DMS79 treated with DMSO at 0.1 percent for 48 hours (cell line): ENCODE measurements at regions not wholly inside any gene's neighbourhood (a gene's known extent, or its start where the extent isn't known, plus 50 kb on each side); places are given as distances from the start of the nearest gene placed in this dataset.

Experiments
- DNase-seq: peaks from one replicate; lab custom pipeline; 2025; lab: John Stamatoyannopoulos, UW

DNA sequence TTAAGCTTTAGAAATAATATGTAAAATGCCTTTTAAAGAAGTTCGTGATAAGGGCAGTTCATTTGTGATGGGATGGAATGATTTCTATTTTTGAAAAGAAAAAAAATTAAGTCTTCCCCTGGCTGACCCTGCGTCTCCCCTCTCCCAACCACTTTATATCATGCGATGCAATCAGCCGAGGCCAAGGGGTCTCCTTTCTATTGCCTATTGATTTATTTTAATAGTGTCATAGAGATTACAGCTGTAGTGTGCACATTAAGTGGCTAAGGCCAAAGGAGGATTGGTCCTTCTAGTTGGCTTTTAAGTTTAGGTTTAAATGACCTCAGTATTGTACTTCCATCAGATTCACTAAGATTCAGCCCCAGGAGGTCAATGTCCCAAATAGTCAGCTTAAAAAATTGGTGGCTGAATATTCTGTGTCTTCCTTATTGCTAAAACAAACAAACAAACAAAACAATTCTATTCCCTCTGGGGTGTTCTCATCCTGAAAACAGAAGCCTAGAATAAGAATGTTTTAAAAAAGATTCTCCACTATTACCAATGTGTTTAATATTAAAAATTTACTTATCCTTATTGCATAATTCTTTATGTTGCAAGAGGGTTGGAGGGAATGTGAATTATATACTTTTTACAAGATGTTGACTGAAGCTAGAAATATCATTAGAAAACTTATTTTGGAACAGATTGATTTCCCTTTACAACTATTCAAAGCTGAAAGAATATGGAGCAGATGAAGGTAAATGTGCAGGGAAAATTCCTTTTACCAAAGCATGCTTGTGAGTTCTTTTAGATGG is 359.1 kb downstream of the SAMD5 start:
- no peak for DNase-seq

DNA sequence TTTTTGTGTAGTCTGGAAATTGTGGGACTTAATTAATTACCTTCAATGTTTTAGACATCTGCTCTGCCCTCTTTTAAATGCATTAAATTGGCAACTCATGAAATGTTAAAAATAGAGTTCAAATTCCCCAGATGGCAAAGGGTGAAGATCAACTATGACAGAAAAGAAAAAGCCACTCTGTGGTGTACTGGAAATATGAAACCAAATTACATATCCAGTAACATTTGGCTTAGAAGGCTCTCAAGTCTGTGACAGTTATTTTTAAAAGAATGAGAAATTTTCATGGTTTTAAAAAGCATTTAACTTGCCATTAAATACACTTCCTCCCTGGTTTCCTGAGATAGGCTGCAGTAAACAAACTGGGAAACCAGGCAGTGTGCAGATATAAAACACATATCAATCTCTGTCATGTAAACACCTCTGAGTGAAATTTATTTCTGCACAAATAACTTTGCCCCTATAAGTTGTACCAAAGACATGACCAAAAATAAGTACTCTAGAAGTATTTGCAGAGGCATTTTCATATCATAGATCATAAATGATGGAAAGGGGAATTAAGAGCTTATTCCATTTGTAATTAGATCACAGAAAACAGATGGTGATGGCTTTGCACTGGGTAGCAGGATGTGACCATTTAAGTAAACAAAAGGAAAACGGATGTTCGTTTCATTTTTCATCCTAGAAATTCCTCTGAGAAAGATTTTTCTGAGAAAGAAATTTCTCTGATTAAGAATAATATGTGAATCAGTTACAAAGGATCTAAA is 360.1 kb downstream of the SAMD5 start:
- DNase-seq, result no peak

DNA sequence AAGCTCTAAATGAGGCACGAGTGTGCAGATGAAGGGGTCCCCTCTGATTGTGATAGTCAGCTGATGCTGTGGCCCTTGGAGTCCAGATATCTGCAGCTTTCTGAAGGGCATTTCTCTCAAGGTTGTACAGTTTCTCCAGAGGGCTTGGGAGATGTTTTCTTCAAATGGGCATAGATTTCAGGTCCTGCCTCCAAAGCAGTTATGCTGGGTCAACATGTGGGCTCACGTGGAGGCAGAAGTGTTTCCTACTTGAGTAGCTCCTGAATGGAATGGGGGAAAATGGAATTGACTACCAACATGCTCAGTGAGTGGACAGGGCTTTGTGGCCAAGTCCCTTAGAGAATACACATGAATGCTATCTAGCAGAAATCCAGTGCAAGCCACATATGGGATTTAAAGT is 360.7 kb downstream of the SAMD5 start:
- no peak for DNase-seq

- no peak for DNase-seq
Measured at GRCh38 chr6:147869869-147870268, 361.4 kb downstream of the SAMD5 start.

DNA sequence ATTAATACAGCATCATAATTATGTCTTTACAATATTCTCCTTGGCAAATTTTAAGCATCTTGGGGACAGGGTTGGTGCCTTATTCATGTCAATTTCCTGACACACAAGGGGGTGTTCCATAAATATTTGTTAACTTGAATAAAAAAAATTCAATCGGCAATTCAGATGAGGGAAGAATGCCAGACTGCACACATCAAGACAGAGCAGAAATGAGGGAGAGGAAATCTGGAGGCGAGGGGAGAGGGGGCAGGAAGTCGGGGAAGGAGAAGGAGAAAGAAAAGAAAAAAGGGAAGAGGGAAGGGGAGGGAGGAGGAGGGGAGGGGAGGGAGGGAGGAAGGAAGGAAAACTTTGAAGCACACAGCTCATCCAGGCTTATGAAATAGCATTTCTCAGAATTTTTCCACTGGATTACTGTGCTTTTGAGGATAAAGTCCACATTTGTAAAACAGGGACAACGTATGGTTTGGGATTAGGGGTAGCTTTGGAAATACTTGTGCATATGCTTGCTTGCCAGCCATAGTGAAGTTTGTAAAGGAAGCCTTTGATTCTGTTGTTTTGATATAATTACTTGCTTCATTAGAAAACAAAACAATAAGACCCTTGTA is 362.1 kb downstream of the SAMD5 start:
- DNase-seq, result no peak

- no peak for DNase-seq
Measured at GRCh38 chr6:147872002-147872401, 363.5 kb downstream of the SAMD5 start.

DNA sequence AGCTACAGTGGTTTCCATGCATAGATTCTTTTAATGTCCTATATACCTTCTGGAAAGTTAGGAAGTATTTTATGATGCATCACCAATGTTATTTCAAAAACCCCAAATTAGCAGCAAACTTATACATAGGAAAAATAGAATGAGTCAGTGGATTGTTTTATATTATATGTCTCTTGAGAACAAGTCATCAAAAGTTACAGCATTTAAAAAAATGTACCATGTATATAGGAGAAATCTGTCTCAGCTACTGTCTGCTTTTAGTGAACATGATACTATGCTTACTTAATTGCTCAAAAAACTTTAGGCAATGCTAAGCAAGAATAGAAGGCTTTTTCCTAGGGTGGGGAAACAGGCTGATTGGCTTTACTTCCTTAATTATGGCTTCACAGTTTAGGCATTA is 365.3 kb downstream of the SAMD5 start:
- no peak for DNase-seq

- DNase-seq, result no peak
Measured at GRCh38 chr6:147874322-147874721, 365.8 kb downstream of the SAMD5 start.

- DNase-seq, result no peak
Measured at GRCh38 chr6:147879031-147879580, 370.6 kb downstream of the SAMD5 start.

GRCh38 chr6:147881432-147881831 is 372.9 kb downstream of the SAMD5 start:
- DNase-seq, result no peak

- no peak for DNase-seq
Measured at GRCh38 chr6:147888374-147888773, 379.9 kb downstream of the SAMD5 start.

GRCh38 chr6:147891671-147892070 is 383.2 kb downstream of the SAMD5 start:
- DNase-seq, result no peak

DNA sequence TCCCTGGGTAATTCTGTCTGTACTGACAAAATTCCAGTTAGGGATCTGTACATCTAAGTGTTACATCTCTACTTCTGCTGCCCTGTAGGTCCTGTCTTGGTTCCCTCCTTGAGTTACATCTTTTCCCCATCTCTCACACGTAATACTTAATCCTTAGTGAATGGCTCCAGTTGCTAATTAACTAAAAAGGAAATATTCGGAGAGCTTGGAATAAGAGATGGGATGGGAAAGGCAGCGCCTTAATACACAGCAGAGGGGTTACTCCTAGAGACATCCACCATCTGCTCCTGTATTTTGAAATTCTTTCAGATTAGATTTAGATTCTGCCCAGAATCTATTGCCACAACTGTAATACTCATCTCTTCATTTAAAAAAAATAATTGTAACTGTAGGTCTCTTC is 384.0 kb downstream of the SAMD5 start:
- DNase-seq, result no peak

DNA sequence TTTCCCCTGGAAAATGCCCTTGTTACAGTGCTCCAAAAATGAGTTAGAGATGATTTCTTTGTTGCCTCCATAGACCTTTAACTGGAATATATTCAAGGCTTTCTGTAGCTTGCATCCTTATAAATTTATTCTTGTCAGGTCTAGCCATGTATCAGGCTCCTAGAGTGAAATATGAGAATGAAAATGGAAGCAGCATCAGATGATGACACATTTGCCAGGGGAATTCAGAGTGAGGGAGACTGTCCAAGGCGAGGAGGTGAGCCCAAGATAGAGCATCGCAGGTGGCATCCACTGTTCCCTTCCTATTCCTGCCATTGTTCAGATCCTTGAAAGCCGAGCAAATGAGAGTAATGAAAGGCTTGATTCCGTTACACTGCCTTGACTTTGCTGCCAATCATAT is 386.8 kb downstream of the SAMD5 start:
- DNase-seq, result no peak

- DNase-seq, result no peak
Measured at GRCh38 chr6:147900247-147900830, 391.8 kb downstream of the SAMD5 start.

DNA sequence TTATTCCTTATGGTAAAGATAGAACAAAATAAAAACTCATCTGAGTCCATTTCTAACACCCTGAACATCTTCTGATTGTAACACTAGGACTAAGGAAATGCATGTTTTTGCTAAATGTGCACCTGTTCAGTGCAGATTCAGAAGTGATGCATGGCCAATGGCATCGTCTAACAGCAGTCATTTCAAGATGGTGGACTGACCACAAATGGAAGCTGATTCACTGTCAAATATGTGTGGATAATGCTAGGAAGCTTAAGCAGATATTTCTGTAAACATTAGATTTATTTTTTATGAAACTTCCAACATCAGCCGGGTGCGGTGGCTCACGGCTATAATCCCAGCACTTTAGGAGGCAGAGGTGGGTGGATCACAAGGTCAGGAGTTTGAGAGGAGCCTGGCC is 394.8 kb downstream of the SAMD5 start:
- no peak for DNase-seq

DNA sequence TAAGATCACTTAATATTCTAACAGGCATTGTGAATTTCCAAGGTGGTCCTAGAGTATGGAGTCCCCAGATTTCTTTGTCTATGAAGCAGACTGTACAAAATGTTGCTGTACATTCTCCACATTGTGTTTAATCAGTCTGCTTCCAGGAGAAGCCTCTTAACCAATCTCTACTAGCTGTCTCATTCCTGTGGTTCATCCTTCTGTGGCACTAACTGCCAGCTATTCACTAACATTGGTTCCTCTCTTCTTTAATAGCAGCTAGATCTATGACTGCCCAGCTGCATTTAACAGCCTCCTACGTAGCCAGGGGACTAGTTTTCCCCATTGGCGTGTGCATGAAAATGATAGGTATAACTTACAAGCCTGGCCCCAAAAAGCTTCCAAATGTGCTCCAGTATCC is 395.4 kb downstream of the SAMD5 start:
- no peak for DNase-seq

DNA sequence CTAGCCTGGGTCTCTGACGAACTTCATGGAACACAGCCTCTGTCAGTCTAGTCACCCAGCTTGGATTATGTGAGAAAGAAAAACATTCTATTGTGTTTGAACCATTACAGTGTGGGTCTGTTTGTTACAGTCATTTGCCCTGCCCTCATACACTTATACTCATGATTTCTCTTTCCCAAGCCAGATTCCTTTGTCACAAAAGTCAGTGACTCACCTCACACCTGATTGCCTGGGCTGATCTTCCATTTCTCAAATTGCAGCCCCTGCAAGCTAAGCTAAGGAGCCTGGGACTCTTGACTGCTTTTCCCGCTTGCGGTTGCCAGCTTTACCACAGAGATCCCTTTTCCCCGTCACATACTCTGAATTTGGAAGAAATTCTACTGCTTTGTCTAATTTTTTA is 395.9 kb downstream of the SAMD5 start:
- no peak for DNase-seq

DNA sequence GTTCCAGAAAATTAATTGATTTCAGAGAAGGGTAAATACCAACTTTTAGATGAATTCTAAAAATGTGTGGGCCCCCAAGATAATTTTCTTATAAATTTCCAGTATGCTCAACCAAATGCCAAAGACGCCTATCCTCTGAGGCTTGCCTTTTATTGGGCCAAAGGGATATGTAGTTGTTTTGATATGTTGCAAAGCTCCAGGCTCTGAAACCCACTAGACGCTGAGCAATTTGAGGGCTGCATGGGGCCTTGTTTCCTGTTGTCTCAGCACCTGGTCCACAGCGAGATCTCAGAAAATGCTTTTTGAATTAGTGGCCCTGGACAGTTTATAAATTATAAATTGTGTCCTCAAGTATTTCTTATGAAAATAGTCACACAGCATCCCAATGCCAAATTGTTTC is 397.2 kb downstream of the SAMD5 start:
- DNase-seq, result no peak

DNA sequence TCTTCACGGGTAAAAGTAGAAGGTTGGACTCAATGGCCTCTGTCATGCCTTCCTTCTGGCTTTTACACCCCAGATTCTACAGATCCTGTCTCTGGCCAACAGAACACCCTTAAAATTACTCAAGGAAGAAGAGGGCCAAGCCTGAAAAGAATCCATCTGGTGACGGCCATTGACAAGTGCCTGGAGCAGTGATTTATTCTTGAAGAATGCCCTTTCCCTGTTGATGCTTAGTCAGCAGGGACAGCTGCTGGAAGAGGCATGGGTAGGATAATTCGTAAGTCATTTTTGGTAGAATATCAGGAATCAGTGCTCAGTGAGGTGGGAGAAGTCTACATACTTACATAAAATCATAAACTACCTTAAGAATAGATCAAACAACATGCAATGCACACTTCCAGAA is 397.9 kb downstream of the SAMD5 start:
- no peak for DNase-seq

DNA sequence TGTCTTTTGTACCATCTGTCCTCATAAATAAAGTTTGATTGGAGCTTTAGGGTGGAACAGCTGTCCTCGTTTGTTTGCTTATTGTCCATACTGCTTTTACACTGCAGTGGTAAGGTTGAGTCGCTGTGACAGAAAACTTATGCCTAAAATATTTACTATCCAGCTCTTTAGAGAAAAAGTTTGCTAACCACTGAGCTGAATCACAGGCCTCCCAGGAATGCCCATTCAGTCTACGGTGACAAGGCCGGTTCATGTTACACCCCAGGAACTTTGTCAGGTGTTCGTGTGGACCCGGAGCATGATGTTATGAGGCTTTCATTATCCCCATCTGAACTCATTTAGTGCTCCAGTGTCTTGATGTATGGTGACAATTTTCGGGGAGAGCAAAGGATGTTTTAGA is 401.1 kb downstream of the SAMD5 start:
- DNase-seq, result no peak

DNA sequence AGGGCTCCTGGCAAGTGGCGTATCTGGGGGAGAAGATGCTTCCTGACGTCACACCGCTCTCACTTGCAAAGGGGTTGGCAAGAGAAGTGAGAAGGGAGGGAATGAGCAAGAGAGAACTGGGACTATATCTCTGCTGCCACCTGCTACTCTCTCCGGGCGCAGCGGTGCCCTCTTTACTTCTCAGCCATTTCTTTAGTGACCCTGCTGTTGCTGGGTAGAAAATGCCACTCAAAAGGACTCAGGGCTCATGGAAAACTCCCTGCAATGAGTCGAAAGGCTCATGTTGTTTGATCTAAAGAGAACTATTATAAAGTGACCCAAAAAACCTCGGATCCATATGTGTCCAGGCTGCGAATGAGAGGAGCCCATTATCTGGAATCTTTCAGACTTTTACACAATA is 401.8 kb downstream of the SAMD5 start:
- no peak for DNase-seq

DNA sequence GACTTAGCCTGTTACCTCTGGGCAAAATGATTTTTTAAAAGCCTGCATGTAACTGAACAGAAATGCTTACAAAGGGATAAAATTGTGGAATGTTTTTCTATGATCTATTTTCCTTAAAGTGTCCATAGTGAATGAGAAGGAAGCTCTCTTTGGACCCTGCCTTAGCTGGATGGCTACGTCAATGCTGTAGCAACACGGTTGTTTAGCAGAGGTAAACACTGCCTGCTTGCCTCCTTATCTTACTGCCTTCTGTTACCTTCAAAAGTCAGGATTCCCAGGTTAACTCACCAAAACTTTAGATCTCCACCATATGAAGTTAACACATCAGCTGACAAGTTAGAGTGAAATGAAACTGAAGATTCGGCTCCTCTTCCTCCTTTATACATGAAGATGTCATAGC is 402.6 kb downstream of the SAMD5 start:
- no peak for DNase-seq
